WTC11 (cell line): ENCODE measurements at regions not wholly inside any gene's neighbourhood (a gene's known extent, or its start where the extent isn't known, plus 50 kb on each side); places are given as distances from the start of the nearest gene placed in this dataset.

ENCODE experiments used
- ATF2 ChIP-seq: sonication (generic); formaldehyde crosslinking; IDR thresholded peaks from 2 replicates; pipeline ENCODE4 v1.8.1; 2022; ENCODE audit warnings: low read depth, missing genetic modification reagents, borderline replicate concordance
- ATF6 ChIP-seq: sonication (generic); formaldehyde crosslinking; IDR thresholded peaks from 2 replicates; pipeline ENCODE4 v1.8.1; 2023; ENCODE audit warnings: mild to moderate bottlenecking, missing genetic modification reagents
- CREM ChIP-seq: sonication (generic); formaldehyde crosslinking; IDR thresholded peaks from 2 replicates; pipeline ENCODE4 v1.8.1; 2022; ENCODE audit warnings: mild to moderate bottlenecking, missing genetic modification reagents, moderate library complexity
- CTCF ChIP-seq: fragments of 200-600 bp; IDR thresholded peaks from 2 replicates; pipeline ENCODE4 v1.8.0; 2022; ENCODE audit warnings: antibody characterized with exemption
- E2F4 ChIP-seq: sonication (generic); formaldehyde crosslinking; IDR thresholded peaks from 2 replicates; pipeline ENCODE4 v1.8.1; 2022; ENCODE audit warnings: low read depth, mild to moderate bottlenecking, moderate library complexity, missing genetic modification reagents, borderline replicate concordance
- ELF4 ChIP-seq: sonication (generic); formaldehyde crosslinking; IDR thresholded peaks from 2 replicates; pipeline ENCODE4 v1.8.1; 2022; ENCODE audit warnings: low read depth, mild to moderate bottlenecking, moderate library complexity, missing genetic modification reagents
- FOXP1 ChIP-seq: sonication (generic); formaldehyde crosslinking; IDR thresholded peaks from 2 replicates; pipeline ENCODE4 v1.8.0; 2022; ENCODE audit warnings: missing genetic modification reagents, mild to moderate bottlenecking, moderate library complexity, borderline replicate concordance
- MAX ChIP-seq: sonication (generic); formaldehyde crosslinking; IDR thresholded peaks from 2 replicates; pipeline ENCODE4 v1.8.0; 2022; ENCODE audit warnings: mild to moderate bottlenecking, missing genetic modification reagents
- NR1H2 ChIP-seq: sonication (generic); formaldehyde crosslinking; IDR thresholded peaks from 2 replicates; pipeline ENCODE4 v1.9.0; 2021; ENCODE audit warnings: mild to moderate bottlenecking, moderate library complexity, missing genetic modification reagents
- PRDM15 ChIP-seq: sonication (generic); formaldehyde crosslinking; IDR thresholded peaks from 2 replicates; pipeline ENCODE4 v1.8.0; 2022; ENCODE audit warnings: missing genetic modification reagents
- PREB ChIP-seq: sonication (generic); formaldehyde crosslinking; IDR thresholded peaks from 2 replicates; pipeline ENCODE4 v1.8.1; 2022; ENCODE audit warnings: mild to moderate bottlenecking, missing genetic modification reagents, moderate library complexity, borderline replicate concordance
- PRRX2 ChIP-seq: fragments of 250-450 bp; sonication (Bioruptor Pico); IDR thresholded peaks from 2 replicates; pipeline ENCODE4 v1.8.0; 2021; ENCODE audit warnings: mild to moderate bottlenecking
- TP53 ChIP-seq: sonication (generic); formaldehyde crosslinking; IDR thresholded peaks from 2 replicates; pipeline ENCODE4 v1.8.1; 2023; ENCODE audit warnings: mild to moderate bottlenecking, missing genetic modification reagents
- ZNF121 ChIP-seq: sonication (generic); formaldehyde crosslinking; IDR thresholded peaks from 2 replicates; pipeline ENCODE4 v1.8.0; 2023; ENCODE audit warnings: missing genetic modification reagents

- TF ChIP-seq PRDM15 (CRISPR knock-in tag) (no peak), CREM (CRISPR knock-in tag) (no peak), FOXP1 (CRISPR knock-in tag) (no peak), CTCF (no peak), ATF2 (CRISPR knock-in tag) (no peak), E2F4 (CRISPR knock-in tag) (no peak), ATF6 (CRISPR knock-in tag) (no peak), TP53 (CRISPR knock-in tag) (no peak), ZNF121 (CRISPR knock-in tag) (no peak), ELF4 (CRISPR knock-in tag) (no peak), MAX (CRISPR knock-in tag) (no peak), PRRX2 (CRISPR knock-in tag) (no peak), NR1H2 (CRISPR knock-in tag) (no peak), PREB (CRISPR knock-in tag) (no peak)
Measured at GRCh38 chrX:96436105-96436504, 248.5 kb upstream of the DIAPH2 start.
